GM19099 (cell line): ENCODE measurements at regions not wholly inside any gene's neighbourhood (a gene's known extent, or its start where the extent isn't known, plus 50 kb on each side); places are given as distances from the start of the nearest gene placed in this dataset.

Experiments
- POLR2A ChIP-seq: IDR thresholded peaks from 3 replicates; pipeline ENCODE4 v1.6.1; 2011; ENCODE audit warnings: low read depth; ENCODE audit not compliant: insufficient read length; ENCODE audit errors: extremely low read depth

- no peak for TF ChIP-seq POLR2A
These were observed 64.3 kb upstream of the PRSS16 start for GRCh38 chr6:27183060-27183832.

GRCh38 chr6:27187231-27188060, 60.1 kb upstream of the PRSS16 start:
- TF ChIP-seq POLR2A = no peak

GRCh38 chr6:27188061-27188884, 59.2 kb upstream of the PRSS16 start:
- peak; percentile 38 for TF ChIP-seq POLR2A

GRCh38 chr6:27188885-27189418, 58.5 kb upstream of the PRSS16 start:
- TF ChIP-seq POLR2A = no peak

- no peak for TF ChIP-seq POLR2A
These were observed 57.4 kb upstream of the PRSS16 start for GRCh38 chr6:27190126-27190525.
